ENCODE measurements at regions not wholly inside any gene's neighbourhood (a gene's known extent, or its start where the extent isn't known, plus 50 kb on each side); places are given as distances from the start of the nearest gene placed in this dataset.

DNA sequence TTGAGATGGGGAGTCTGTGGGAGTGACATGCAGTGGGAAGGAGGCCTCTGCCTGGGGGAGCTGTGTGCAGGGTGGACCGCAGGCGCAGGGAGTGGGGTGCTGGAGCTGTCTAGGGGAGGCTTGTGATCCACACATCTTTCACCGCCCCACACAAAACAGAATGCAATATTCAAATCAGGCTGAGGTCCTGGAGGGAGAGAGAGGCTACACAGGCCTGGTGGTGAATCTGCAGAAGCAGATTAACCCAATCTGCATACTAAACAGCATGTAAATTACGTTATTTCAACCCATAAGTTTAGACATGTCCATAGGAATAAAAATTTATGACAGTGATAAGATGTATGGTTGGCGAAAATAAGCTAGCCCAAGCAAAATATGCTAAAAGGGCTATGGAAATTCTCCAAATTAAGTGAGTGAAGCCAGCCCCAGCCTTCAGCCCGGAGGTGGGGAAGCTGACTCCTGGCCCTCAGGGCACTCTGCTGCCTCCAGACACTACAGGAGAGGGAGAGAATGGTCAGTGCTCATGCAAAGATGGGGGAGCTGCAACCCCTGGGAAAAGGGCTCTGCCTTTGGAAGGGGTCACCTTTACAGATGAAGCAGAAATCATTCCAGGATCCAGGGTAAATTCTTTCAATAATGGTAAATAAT is 156.2 kb upstream of the CTTNBP2NL start (continued):
- TF ChIP-seq, protein P1, sequence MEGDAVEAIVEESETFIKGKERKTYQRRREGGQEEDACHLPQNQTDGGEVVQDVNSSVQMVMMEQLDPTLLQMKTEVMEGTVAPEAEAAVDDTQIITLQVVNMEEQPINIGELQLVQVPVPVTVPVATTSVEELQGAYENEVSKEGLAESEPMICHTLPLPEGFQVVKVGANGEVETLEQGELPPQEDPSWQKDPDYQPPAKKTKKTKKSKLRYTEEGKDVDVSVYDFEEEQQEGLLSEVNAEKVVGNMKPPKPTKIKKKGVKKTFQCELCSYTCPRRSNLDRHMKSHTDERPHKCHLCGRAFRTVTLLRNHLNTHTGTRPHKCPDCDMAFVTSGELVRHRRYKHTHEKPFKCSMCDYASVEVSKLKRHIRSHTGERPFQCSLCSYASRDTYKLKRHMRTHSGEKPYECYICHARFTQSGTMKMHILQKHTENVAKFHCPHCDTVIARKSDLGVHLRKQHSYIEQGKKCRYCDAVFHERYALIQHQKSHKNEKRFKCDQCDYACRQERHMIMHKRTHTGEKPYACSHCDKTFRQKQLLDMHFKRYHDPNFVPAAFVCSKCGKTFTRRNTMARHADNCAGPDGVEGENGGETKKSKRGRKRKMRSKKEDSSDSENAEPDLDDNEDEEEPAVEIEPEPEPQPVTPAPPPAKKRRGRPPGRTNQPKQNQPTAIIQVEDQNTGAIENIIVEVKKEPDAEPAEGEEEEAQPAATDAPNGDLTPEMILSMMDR (conservative IDR thresholded peaks at IDR 0.05; ENCODE audit: low read depth in 2 of 2): no peak
- no peak for TF ChIP-seq JUNB (IDR thresholded peaks at IDR 0.05; ENCODE audit: unreplicated experiment)
- TF ChIP-seq, protein P2, sequence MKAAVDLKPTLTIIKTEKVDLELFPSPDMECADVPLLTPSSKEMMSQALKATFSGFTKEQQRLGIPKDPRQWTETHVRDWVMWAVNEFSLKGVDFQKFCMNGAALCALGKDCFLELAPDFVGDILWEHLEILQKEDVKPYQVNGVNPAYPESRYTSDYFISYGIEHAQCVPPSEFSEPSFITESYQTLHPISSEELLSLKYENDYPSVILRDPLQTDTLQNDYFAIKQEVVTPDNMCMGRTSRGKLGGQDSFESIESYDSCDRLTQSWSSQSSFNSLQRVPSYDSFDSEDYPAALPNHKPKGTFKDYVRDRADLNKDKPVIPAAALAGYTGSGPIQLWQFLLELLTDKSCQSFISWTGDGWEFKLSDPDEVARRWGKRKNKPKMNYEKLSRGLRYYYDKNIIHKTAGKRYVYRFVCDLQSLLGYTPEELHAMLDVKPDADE (IDR thresholded peaks at IDR 0.05): no peak
- no peak for TF ChIP-seq STAT1 (IDR thresholded peaks at IDR 0.05; ENCODE audit: unreplicated experiment)
- no peak for TF ChIP-seq ZNF331 (CRISPR knock-in tag; IDR thresholded peaks at IDR 0.05; ENCODE audit: low read depth)
- TF ChIP-seq EZH2phosphoT487 (IDR thresholded peaks at IDR 0.05; ENCODE audit: unreplicated experiment): no peak

DNA sequence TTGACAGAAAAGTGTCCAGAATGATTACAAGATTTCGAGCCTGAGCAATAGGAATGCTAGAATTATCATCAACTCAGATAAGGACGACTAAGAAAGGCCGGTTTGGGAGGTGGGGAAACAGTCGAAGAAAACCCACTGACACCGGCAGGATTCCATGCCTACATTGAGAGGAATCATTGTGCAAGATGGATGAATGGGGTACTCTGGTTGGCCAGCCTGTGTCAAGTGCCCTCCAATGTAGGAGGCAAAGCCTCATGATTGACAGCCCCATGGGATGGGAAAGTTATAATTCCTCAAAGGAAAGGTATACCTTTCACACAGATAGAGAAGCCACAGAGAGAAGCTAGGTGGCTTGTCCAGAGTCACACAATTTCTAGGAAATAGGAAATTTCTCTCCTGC is 153.5 kb upstream of the CTTNBP2NL start:
- no peaks in the 10 kb centered on the region for H4K20me1 ChIP-seq (replicated peaks; ENCODE audit: insufficient read depth)
- Mint-ChIP-seq H3K9me3 (no peaks in the 10 kb centered on the region; the same call in 2 of the 3 replicates), H3K4me3 (no peak overlapping the region), H3K27ac (no peak overlapping the region), H3K4me1 (peaks cover 25% of the 10 kb centered on the region), H3K27me3 (ENCODE audit: insufficient read depth, low read depth, poor library complexity) (peaks cover 4% of the 10 kb centered on the region), H3K36me3 (ENCODE audit: low read depth) (peaks cover 5% of the 10 kb centered on the region; the same call in 1 of the 3 replicates)
- no peak overlapping the region for H3K27ac ChIP-seq (ENCODE audit: low read depth)
- ATAC-seq: no peak
- no peak overlapping the region for H3K4me2 ChIP-seq
- no peaks in the 10 kb centered on the region for H3K36me3 ChIP-seq (ENCODE audit: insufficient read depth)
- no peaks in the 10 kb centered on the region for H3K79me2 ChIP-seq (replicated peaks; ENCODE audit: insufficient read depth)
- H2AFZ ChIP-seq: no peak overlapping the region
- no peak for DNase-seq (ENCODE audit: low spot score)
- H3K9me2 ChIP-seq (ENCODE audit: insufficient read depth): no peaks in the 10 kb centered on the region
- no peaks in the 10 kb centered on the region for H3F3A ChIP-seq (replicated peaks; ENCODE audit: low read depth)
- TF ChIP-seq CREB1 (CRISPR knock-in tag; IDR thresholded peaks at IDR 0.05; ENCODE audit: low read depth): no peak
- no peaks in the 10 kb centered on the region for H3K27me3 ChIP-seq (ENCODE audit: insufficient read depth)
- peaks cover 27% of the 10 kb centered on the region; the same call in 1 of the 2 replicates for H3K4me1 ChIP-seq (ENCODE audit: insufficient read depth)
- no peak overlapping the region for H3K4me3 ChIP-seq

DNA sequence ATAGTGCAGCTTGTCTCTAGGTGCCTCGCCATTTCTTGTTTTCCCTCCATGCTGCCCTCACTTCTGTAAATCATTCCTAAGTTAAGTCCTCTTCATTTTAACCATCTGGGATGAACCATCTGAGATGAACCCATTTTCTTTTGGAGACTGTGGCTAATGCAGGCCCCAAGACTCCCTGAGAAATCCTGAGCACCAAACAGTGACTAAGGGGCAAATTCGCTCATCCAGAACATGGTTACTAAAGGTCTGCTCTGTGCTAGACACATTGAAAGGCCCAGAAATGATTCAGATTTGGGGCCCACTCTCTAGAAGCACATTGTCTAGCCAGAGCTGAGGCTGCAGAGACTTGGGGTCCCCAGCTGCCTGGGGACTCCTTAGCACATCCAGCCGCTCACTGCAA is 151.9 kb upstream of the CTTNBP2NL start:
- Histone ChIP-seq H3K4me3 (no peak overlapping the region), H3K27me3 (ENCODE audit: insufficient read depth) (no peaks in the 10 kb centered on the region), H3K27ac (ENCODE audit: low read depth) (no peak overlapping the region), H3K79me2 (replicated peaks; ENCODE audit: insufficient read depth) (no peaks in the 10 kb centered on the region), H3K36me3 (ENCODE audit: insufficient read depth) (no peaks in the 10 kb centered on the region), H3K9me2 (ENCODE audit: insufficient read depth) (no peaks in the 10 kb centered on the region), H3K4me2 (no peak overlapping the region), H3K4me1 (ENCODE audit: insufficient read depth) (peaks cover 18% of the 10 kb centered on the region; the same call in 1 of the 2 replicates), H4K20me1 (replicated peaks; ENCODE audit: insufficient read depth) (no peaks in the 10 kb centered on the region), H2AFZ (no peak overlapping the region), H3F3A (replicated peaks; ENCODE audit: low read depth) (no peaks in the 10 kb centered on the region)
- ATAC-seq: no peak
- Mint-ChIP-seq H3K4me1 (peaks cover 10% of the 10 kb centered on the region), H3K4me3 (no peak overlapping the region), H3K27me3 (ENCODE audit: insufficient read depth, low read depth, poor library complexity) (peaks cover 2% of the 10 kb centered on the region), H3K36me3 (ENCODE audit: low read depth) (peaks cover 5% of the 10 kb centered on the region; the same call in 1 of the 3 replicates), H3K9me3 (no peaks in the 10 kb centered on the region; the same call in 2 of the 3 replicates), H3K27ac (no peak overlapping the region)
- no peak for DNase-seq (ENCODE audit: low spot score)
- TF ChIP-seq CREB1 (CRISPR knock-in tag; IDR thresholded peaks at IDR 0.05; ENCODE audit: low read depth) (no peak), EZH2 (IDR thresholded peaks at IDR 0.05; ENCODE audit: low read depth, unreplicated experiment) (no peak), ZNF331 (CRISPR knock-in tag; IDR thresholded peaks at IDR 0.05; ENCODE audit: low read depth) (no peak), STAT1 (IDR thresholded peaks at IDR 0.05; ENCODE audit: unreplicated experiment) (no peak), EZH2phosphoT487 (IDR thresholded peaks at IDR 0.05; ENCODE audit: unreplicated experiment) (no peak)
- TF ChIP-seq, protein P3, sequence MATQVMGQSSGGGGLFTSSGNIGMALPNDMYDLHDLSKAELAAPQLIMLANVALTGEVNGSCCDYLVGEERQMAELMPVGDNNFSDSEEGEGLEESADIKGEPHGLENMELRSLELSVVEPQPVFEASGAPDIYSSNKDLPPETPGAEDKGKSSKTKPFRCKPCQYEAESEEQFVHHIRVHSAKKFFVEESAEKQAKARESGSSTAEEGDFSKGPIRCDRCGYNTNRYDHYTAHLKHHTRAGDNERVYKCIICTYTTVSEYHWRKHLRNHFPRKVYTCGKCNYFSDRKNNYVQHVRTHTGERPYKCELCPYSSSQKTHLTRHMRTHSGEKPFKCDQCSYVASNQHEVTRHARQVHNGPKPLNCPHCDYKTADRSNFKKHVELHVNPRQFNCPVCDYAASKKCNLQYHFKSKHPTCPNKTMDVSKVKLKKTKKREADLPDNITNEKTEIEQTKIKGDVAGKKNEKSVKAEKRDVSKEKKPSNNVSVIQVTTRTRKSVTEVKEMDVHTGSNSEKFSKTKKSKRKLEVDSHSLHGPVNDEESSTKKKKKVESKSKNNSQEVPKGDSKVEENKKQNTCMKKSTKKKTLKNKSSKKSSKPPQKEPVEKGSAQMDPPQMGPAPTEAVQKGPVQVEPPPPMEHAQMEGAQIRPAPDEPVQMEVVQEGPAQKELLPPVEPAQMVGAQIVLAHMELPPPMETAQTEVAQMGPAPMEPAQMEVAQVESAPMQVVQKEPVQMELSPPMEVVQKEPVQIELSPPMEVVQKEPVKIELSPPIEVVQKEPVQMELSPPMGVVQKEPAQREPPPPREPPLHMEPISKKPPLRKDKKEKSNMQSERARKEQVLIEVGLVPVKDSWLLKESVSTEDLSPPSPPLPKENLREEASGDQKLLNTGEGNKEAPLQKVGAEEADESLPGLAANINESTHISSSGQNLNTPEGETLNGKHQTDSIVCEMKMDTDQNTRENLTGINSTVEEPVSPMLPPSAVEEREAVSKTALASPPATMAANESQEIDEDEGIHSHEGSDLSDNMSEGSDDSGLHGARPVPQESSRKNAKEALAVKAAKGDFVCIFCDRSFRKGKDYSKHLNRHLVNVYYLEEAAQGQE (IDR thresholded peaks at IDR 0.05; ENCODE audit: unreplicated experiment): no peak
- TF ChIP-seq, protein P2 (IDR thresholded peaks at IDR 0.05): no peak
